HG03039 (cell line): ENCODE measurements at regions not wholly inside any gene's neighbourhood (a gene's known extent, or its start where the extent isn't known, plus 50 kb on each side); places are given as distances from the start of the nearest gene placed in this dataset.

Experiments used
- ATAC-seq: cut with Tn5 transposase; IDR thresholded peaks from one replicate; pipeline ENCODE4 v1.9.1; 2021; ENCODE audit warnings: mild to moderate bottlenecking, moderate library complexity; ENCODE audit not compliant: unreplicated experiment

- no peak for ATAC-seq
Measured at GRCh38 chr2:171225989-171226388, 65.3 kb upstream of the TLK1 start.

GRCh38 chr2:171225302-171225980, 64.7 kb upstream of the TLK1 start:
- no peak for ATAC-seq

- ATAC-seq, result no peak
Measured at GRCh38 chr2:171217330-171217729, 56.6 kb upstream of the TLK1 start.

GRCh38 chr2:171216631-171217030, 55.9 kb upstream of the TLK1 start:
- no peak for ATAC-seq

- no peak for ATAC-seq
Measured at GRCh38 chr2:171214093-171214492, 53.4 kb upstream of the TLK1 start.

GRCh38 chr2:171210864-171211431, 50.3 kb upstream of the TLK1 start:
- peak; percentile 57 for ATAC-seq
